Osteocyte (in vitro differentiated cells): ENCODE measurements at regions not wholly inside any gene's neighbourhood (a gene's known extent, or its start where the extent isn't known, plus 50 kb on each side); places are given as distances from the start of the nearest gene placed in this dataset.

Source experiments
- DNase-seq: peaks from one replicate; pipeline ENCODE4 v3.0.0; 2021; ENCODE audit warnings: mixed read lengths; ENCODE audit not compliant: unreplicated experiment; ENCODE audit errors: extremely low spot score
- H3K27ac Mint-ChIP-seq: one replicate; pipeline ENCODE4 v1.8.0; 2021; ENCODE audit warnings: mild to moderate bottlenecking, mixed read lengths; ENCODE audit not compliant: unreplicated experiment
- H3K27me3 Mint-ChIP-seq: one replicate; pipeline ENCODE4 v1.8.0; 2021; ENCODE audit warnings: mixed read lengths; ENCODE audit not compliant: unreplicated experiment
- H3K36me3 Mint-ChIP-seq: one replicate; pipeline ENCODE4 v1.8.0; 2021; ENCODE audit warnings: mixed read lengths; ENCODE audit not compliant: unreplicated experiment
- H3K4me1 Mint-ChIP-seq: one replicate; pipeline ENCODE4 v1.8.0; 2021; ENCODE audit warnings: mixed read lengths; ENCODE audit not compliant: unreplicated experiment
- H3K4me3 Mint-ChIP-seq: one replicate; pipeline ENCODE4 v1.8.0; 2021; ENCODE audit warnings: mild to moderate bottlenecking, moderate library complexity, mixed read lengths; ENCODE audit not compliant: unreplicated experiment
- H3K9me3 Mint-ChIP-seq: one replicate; pipeline ENCODE4 v1.8.0; 2021; ENCODE audit warnings: mixed read lengths; ENCODE audit not compliant: unreplicated experiment
- TF ChIP-seq, protein P1 (sequence below): fragments of 200-600 bp; sonication (generic); IDR thresholded peaks from 2 replicates; pipeline ENCODE4 v1.5.0; 2021; ENCODE audit warnings: antibody characterized with exemption, mild to moderate bottlenecking, moderate library complexity

DNA sequence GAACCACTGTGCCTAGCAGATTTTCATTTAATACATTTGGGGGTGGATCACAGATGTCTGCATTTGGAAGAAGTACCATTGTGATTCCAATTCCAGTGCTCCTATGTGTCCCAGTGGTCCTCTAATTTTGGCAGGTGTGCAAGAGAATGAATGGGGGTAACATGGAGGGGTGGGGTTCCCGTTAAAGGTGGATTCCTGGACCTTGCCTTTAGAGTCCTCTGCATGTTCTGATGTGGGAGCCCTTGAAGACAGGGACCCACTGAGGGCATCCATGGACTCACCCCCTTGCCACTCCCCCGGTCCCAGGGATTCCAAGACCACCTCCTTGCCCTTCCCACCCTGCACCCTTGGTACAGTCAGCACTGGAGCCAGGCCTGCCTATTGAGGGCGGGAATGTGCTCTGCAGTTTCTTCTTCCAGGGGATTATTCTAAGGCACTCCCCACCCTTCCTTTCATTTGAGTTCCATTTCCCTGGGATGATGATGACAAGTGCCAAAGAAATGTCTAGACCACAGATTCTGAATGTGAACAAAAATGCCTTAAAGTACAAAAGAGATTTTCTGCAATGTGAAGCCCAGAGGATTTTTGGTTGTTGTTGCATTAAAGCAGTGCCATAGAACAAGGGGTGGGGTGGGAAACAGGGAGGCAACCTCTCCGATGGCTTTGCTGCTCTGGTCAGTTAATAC lies 119.4 kb upstream of the PTCH1 start:
- H3K27me3 Mint-ChIP-seq: peaks cover 5% of the 10 kb centered on the region
- no peaks in the 10 kb centered on the region for H3K9me3 Mint-ChIP-seq
- no peak overlapping the region for H3K27ac Mint-ChIP-seq
- peaks cover 42% of the 10 kb centered on the region for H3K4me1 Mint-ChIP-seq
- H3K36me3 Mint-ChIP-seq: no peaks in the 10 kb centered on the region
- TF ChIP-seq, protein P1, sequence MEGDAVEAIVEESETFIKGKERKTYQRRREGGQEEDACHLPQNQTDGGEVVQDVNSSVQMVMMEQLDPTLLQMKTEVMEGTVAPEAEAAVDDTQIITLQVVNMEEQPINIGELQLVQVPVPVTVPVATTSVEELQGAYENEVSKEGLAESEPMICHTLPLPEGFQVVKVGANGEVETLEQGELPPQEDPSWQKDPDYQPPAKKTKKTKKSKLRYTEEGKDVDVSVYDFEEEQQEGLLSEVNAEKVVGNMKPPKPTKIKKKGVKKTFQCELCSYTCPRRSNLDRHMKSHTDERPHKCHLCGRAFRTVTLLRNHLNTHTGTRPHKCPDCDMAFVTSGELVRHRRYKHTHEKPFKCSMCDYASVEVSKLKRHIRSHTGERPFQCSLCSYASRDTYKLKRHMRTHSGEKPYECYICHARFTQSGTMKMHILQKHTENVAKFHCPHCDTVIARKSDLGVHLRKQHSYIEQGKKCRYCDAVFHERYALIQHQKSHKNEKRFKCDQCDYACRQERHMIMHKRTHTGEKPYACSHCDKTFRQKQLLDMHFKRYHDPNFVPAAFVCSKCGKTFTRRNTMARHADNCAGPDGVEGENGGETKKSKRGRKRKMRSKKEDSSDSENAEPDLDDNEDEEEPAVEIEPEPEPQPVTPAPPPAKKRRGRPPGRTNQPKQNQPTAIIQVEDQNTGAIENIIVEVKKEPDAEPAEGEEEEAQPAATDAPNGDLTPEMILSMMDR: no peak
- H3K4me3 Mint-ChIP-seq: no peak overlapping the region
- peak; percentile 72 for DNase-seq

DNA sequence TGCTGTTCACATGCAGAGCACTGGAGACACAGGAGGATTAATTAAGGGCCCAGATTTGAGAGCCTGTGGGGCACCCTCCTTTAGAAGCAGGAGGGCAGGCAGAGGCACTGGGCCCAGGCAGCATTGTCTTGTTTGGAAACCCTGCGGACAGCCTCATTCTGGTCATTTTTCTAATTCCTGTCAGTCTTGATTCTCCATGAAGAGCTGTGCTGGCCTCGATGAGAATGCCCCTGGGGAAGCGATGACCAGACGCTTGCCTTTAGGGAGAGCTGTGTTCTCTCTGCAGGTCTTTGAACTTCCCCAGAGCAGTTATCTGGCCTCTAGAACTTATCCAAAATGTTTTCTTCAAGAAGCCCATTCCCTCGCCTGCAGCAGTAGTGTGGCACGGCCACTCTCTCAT lies 117.8 kb upstream of the PTCH1 start:
- peaks cover 27% of the 10 kb centered on the region for H3K4me1 Mint-ChIP-seq
- TF ChIP-seq, protein P1: no peak
- H3K36me3 Mint-ChIP-seq: no peaks in the 10 kb centered on the region
- H3K27me3 Mint-ChIP-seq: peaks cover 5% of the 10 kb centered on the region
- no peaks in the 10 kb centered on the region for H3K9me3 Mint-ChIP-seq
- H3K27ac Mint-ChIP-seq: no peak overlapping the region
- H3K4me3 Mint-ChIP-seq: no peak overlapping the region
- DNase-seq: peak; percentile 63

DNA sequence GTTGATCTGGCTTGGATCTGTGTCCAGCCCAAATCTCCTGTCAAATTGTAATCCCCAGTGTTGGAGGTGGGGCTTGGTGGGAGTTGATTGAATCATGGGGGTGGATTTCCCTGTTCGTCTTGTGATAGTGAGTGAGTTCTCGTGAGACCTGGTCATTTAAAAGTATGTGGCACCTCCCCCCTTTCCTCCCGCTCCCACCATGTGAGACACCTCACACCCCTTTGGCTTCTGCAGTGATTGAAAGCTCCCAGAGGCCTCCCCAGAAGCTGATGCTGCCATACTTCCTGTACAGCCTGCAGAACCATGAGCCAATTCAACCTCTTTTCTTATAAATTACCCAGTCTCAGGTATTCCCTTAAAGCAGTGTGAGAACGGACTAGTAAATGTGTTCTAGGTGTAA lies 117.3 kb upstream of the PTCH1 start:
- H3K36me3 Mint-ChIP-seq: no peaks in the 10 kb centered on the region

DNA sequence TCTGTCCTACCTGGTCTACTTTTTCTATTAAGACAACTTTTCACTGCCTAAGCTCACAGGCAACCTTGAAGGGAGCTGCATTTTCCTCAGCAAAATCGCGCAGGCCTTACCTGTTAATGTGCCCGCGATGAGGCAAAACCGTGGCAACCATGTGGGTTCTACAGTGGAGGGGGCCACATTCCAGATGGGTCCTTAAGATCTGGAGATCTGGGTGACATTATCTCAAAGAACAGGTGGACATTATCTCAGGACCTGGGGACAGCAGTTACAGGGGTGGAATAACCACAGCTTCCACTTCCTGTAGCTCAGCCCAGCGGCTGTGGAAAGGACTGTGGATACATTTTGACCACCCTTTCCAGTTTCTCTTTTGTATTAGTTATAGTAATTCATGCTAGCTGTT lies 112.8 kb upstream of the PTCH1 start:
- no peak overlapping the region for H3K27ac Mint-ChIP-seq
- TF ChIP-seq, protein P1: no peak
- H3K4me3 Mint-ChIP-seq: no peak overlapping the region
- no peak for DNase-seq
- H3K36me3 Mint-ChIP-seq: no peaks in the 10 kb centered on the region
- H3K9me3 Mint-ChIP-seq: peaks cover 5% of the 10 kb centered on the region
- H3K4me1 Mint-ChIP-seq: peaks cover 17% of the 10 kb centered on the region
- H3K27me3 Mint-ChIP-seq: peaks cover 5% of the 10 kb centered on the region

More for the DNA sequence above, 117.3 kb upstream of the PTCH1 start:
- no peaks in the 10 kb centered on the region for H3K9me3 Mint-ChIP-seq
- no peak overlapping the region for H3K4me3 Mint-ChIP-seq
- DNase-seq: no peak
- peaks cover 5% of the 10 kb centered on the region for H3K27me3 Mint-ChIP-seq
- TF ChIP-seq, protein P1: no peak
- peaks cover 27% of the 10 kb centered on the region for H3K4me1 Mint-ChIP-seq
- no peak overlapping the region for H3K27ac Mint-ChIP-seq

DNA sequence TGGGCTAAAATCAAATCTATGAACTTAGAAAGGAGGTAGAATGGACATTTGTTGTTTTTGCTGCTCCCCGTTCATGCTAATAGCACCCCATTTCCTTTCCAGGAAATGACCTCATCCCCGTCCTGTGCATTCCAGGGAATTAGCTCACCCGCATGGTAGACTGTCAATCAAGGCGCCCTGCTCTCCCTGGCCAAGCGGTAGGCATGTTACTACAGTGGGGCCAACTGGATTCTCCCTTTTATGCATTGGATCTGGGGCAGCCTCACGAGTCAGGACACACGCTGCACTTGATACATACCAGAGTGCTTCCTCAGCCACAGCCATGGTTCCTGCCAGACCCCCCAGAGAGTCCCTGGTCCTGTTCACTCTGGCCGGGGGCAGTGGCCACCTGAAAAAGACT lies 111.0 kb upstream of the PTCH1 start:
- H3K4me3 Mint-ChIP-seq: no peak overlapping the region
- peaks cover 8% of the 10 kb centered on the region for H3K9me3 Mint-ChIP-seq
- peaks cover 9% of the 10 kb centered on the region for H3K4me1 Mint-ChIP-seq
- no peak for DNase-seq
- H3K27me3 Mint-ChIP-seq: peaks cover 5% of the 10 kb centered on the region
- H3K27ac Mint-ChIP-seq: no peak overlapping the region
- TF ChIP-seq, protein P1: no peak
- no peaks in the 10 kb centered on the region for H3K36me3 Mint-ChIP-seq
